H9 (cell line): ENCODE measurements at regions not wholly inside any gene's neighbourhood (a gene's known extent, or its start where the extent isn't known, plus 50 kb on each side); places are given as distances from the start of the nearest gene placed in this dataset.

Source experiments
- DNase-seq: peaks from one replicate; pipeline ENCODE4 v3.0.0-alpha.2; 2017
- H2AFZ ChIP-seq: one replicate; pipeline ENCODE4 v1.6.1; 2013; ENCODE audit warnings: mild to moderate bottlenecking, low read length, control low read depth, moderate library complexity
- H2AK5ac ChIP-seq: 2 replicates; pipeline ENCODE4 v1.6.1; 2013; ENCODE audit warnings: low read length, control low read depth, mixed read lengths; ENCODE audit not compliant: insufficient read length
- H2BK120ac ChIP-seq: one replicate; pipeline ENCODE4 v1.6.1; 2013; ENCODE audit warnings: low read depth, mild to moderate bottlenecking, low read length, control low read depth, inconsistent platforms; ENCODE audit not compliant: poor library complexity, severe bottlenecking
- H2BK12ac ChIP-seq: 2 replicates; pipeline ENCODE4 v1.6.1; 2013; ENCODE audit warnings: low read length, control low read depth, mixed read lengths, low read depth; ENCODE audit not compliant: insufficient read length
- H2BK15ac ChIP-seq: 2 replicates; pipeline ENCODE4 v1.6.1; 2013; ENCODE audit warnings: low read depth, low read length, control low read depth
- H2BK20ac ChIP-seq: one replicate; pipeline ENCODE4 v1.6.1; 2013; ENCODE audit warnings: low read depth, mild to moderate bottlenecking, low read length, control low read depth, inconsistent platforms; ENCODE audit not compliant: poor library complexity, severe bottlenecking
- H2BK5ac ChIP-seq: 2 replicates; pipeline ENCODE4 v1.6.1; 2013; ENCODE audit warnings: low read length, control low read depth, mixed read lengths; ENCODE audit not compliant: insufficient read length
- H3K14ac ChIP-seq: 2 replicates; pipeline ENCODE4 v1.6.1; 2013; ENCODE audit warnings: low read length, control low read depth; ENCODE audit not compliant: insufficient read depth
- H3K18ac ChIP-seq: 2 replicates; pipeline ENCODE4 v1.6.1; 2013; ENCODE audit warnings: low read depth, mild to moderate bottlenecking, mixed read lengths, low read length, control low read depth; ENCODE audit not compliant: insufficient read length
- H3K23ac ChIP-seq: 2 replicates; pipeline ENCODE4 v1.6.1; 2013; ENCODE audit warnings: low read length, control low read depth, mixed read lengths, low read depth; ENCODE audit not compliant: insufficient read length
- H3K23me2 ChIP-seq: 2 replicates; pipeline ENCODE4 v1.6.1; 2013; ENCODE audit warnings: low read depth, mild to moderate bottlenecking, mixed read lengths, low read length, control low read depth; ENCODE audit not compliant: insufficient read length, poor library complexity, severe bottlenecking
- H3K27ac ChIP-seq: 2 replicates; pipeline ENCODE4 v1.5.1; 2013; ENCODE audit warnings: low read length, control low read depth, mixed read lengths, low read depth; ENCODE audit not compliant: insufficient read length
- H3K27me3 ChIP-seq: 2 replicates; pipeline ENCODE4 v1.6.1; 2013; ENCODE audit warnings: low read length, control low read depth, inconsistent platforms; ENCODE audit not compliant: insufficient read depth
- H3K4ac ChIP-seq: 2 replicates; pipeline ENCODE4 v1.6.1; 2013; ENCODE audit warnings: low read depth, mild to moderate bottlenecking, control low read depth, inconsistent platforms, low read length, moderate library complexity
- H3K4me1 ChIP-seq: 2 replicates; pipeline ENCODE4 v1.6.1; 2013; ENCODE audit warnings: low read length, control low read depth, inconsistent platforms; ENCODE audit not compliant: insufficient read depth
- H3K4me2 ChIP-seq: 2 replicates; pipeline ENCODE4 v1.6.1; 2013; ENCODE audit warnings: low read length, control low read depth, mixed read lengths; ENCODE audit not compliant: insufficient read length, insufficient read depth
- H3K56ac ChIP-seq: 2 replicates; pipeline ENCODE4 v1.6.1; 2013; ENCODE audit warnings: low read depth, mild to moderate bottlenecking, mixed read lengths, low read length, control low read depth; ENCODE audit not compliant: insufficient read length
- H3K79me1 ChIP-seq: 2 replicates; pipeline ENCODE4 v1.6.1; 2013; ENCODE audit warnings: low read depth, mild to moderate bottlenecking, moderate library complexity, low read length, control low read depth, inconsistent platforms; ENCODE audit not compliant: insufficient read depth, poor library complexity, severe bottlenecking
- H3K79me2 ChIP-seq: 2 replicates; pipeline ENCODE4 v1.6.1; 2013; ENCODE audit warnings: low read length, control low read depth, inconsistent platforms; ENCODE audit not compliant: insufficient read depth
- H3K9ac ChIP-seq: 2 replicates; pipeline ENCODE4 v1.6.1; 2013; ENCODE audit warnings: low read length, control low read depth, mixed read lengths; ENCODE audit not compliant: insufficient read length; ENCODE audit errors: extremely low read depth
- H3K9me3 ChIP-seq: one replicate; pipeline ENCODE4 v1.6.1; 2013; ENCODE audit warnings: low read depth, low read length, inconsistent platforms; ENCODE audit not compliant: control insufficient read depth
- H3T11ph ChIP-seq: one replicate; pipeline ENCODE4 v1.6.1; 2013; ENCODE audit warnings: mild to moderate bottlenecking, low read length, control low read depth, inconsistent platforms
- H4K20me1 ChIP-seq: one replicate; pipeline ENCODE4 v1.6.1; 2013; ENCODE audit not compliant: control insufficient read depth, insufficient read length, insufficient read depth
- H4K5ac ChIP-seq: 2 replicates; pipeline ENCODE4 v1.6.1; 2013; ENCODE audit warnings: low read depth, mild to moderate bottlenecking, mixed read lengths, low read length, control low read depth; ENCODE audit not compliant: insufficient read length
- H4K8ac ChIP-seq: replicated peaks from 2 replicates; pipeline ENCODE4 v1.6.1; 2013; ENCODE audit warnings: low read length, control low read depth, mixed read lengths, low read depth; ENCODE audit not compliant: insufficient read length
- H4K91ac ChIP-seq: 2 replicates; pipeline ENCODE4 v1.6.1; 2013; ENCODE audit warnings: low read depth, mild to moderate bottlenecking, moderate library complexity, mixed read lengths, low read length, control low read depth; ENCODE audit not compliant: insufficient read length
- H3K27ac Mint-ChIP-seq, 3 experiments: 2 replicates in 2 of 3; 3 replicates in 1 of 3; pipeline ENCODE4 v1.8.0; 2020 to 2021; ENCODE audit warnings: mixed read lengths in 3 of 3, mild to moderate bottlenecking in 1 of 3, moderate library complexity in 1 of 3
- H3K27me3 Mint-ChIP-seq: 2 replicates; pipeline ENCODE4 v1.8.0; 2021; ENCODE audit warnings: low read depth, mild to moderate bottlenecking, moderate library complexity, mixed read lengths
- H3K36me3 Mint-ChIP-seq, 3 experiments: 2 replicates in 2 of 3; 3 replicates in 1 of 3; pipeline ENCODE4 v1.8.0; 2020 to 2021; ENCODE audit warnings: low read depth in 3 of 3, mixed read lengths in 3 of 3; ENCODE audit not compliant: insufficient read depth in 1 of 3
- H3K4me1 Mint-ChIP-seq, 2 experiments: 2 replicates each; pipeline ENCODE4 v1.8.0; 2020; ENCODE audit warnings: mixed read lengths in 2 of 2
- H3K4me3 Mint-ChIP-seq, 2 experiments: 2 replicates in 1 of 2; 3 replicates in 1 of 2; pipeline ENCODE4 v1.8.0; 2020 to 2021; ENCODE audit warnings: mild to moderate bottlenecking in 2 of 2, mixed read lengths in 2 of 2, moderate library complexity in 1 of 2
- H3K9me3 Mint-ChIP-seq, 2 experiments: 2 replicates in 1 of 2; 3 replicates in 1 of 2; pipeline ENCODE4 v1.8.0; 2020; ENCODE audit warnings: mild to moderate bottlenecking in 2 of 2, mixed read lengths in 2 of 2, moderate library complexity in 1 of 2
- WGBS: extraction: QIAGEN DNeasy Blood & Tissue Kit; methylation state at CpG from one replicate; pipeline ENCODE4 v1.1.7; 2013; ENCODE audit warnings: missing lambda C conversion rate, low lambda C conversion rate, mixed read lengths; ENCODE audit not compliant: insufficient read length; ENCODE audit errors: extremely low coverage; 5-methylcytosine and 5-hydroxymethylcytosine counted together
- TF ChIP-seq, protein P1 (sequence below): fragments of 200-600 bp; sonication (generic); conservative IDR thresholded peaks from 3 replicates; pipeline ENCODE4 v1.8.0; 2021; ENCODE audit warnings: antibody characterized with exemption, mild to moderate bottlenecking

GRCh38 chr11:86119906-86120305 lies 51.0 kb upstream of the PICALM start:
- Histone ChIP-seq H3K27me3 (no peaks in the 10 kb centered on the region), H2AK5ac (no peak overlapping the region), H3K9me3 (no peaks in the 10 kb centered on the region), H3K14ac (no peak overlapping the region), H2BK20ac (no peak overlapping the region), H4K8ac (no peak overlapping the region), H3K79me1 (no peaks in the 10 kb centered on the region), H3K56ac (no peak overlapping the region), H3K23me2 (no peaks in the 10 kb centered on the region), H3K79me2 (no peaks in the 10 kb centered on the region), H2BK5ac (no peak overlapping the region), H4K20me1 (no peaks in the 10 kb centered on the region), H3K27ac (no peak overlapping the region), H2AFZ (no peak overlapping the region), H3K4me2 (no peak overlapping the region), H3T11ph (no peak overlapping the region), H4K91ac (no peak overlapping the region), H2BK120ac (no peak overlapping the region), H2BK15ac (no peak overlapping the region), H4K5ac (no peak overlapping the region), H3K9ac (no peak overlapping the region), H2BK12ac (no peak overlapping the region), H3K4me1 (no peaks in the 10 kb centered on the region), H3K4ac (no peak overlapping the region), H3K23ac (no peak overlapping the region), H3K18ac (no peak overlapping the region)
- no peaks in the 10 kb centered on the region for H3K36me3 Mint-ChIP-seq
- no peak overlapping the region for H3K4me3 Mint-ChIP-seq
- H3K9me3 Mint-ChIP-seq, result no peaks in the 10 kb centered on the region
- H3K27ac Mint-ChIP-seq, result no peak overlapping the region
- TF ChIP-seq, protein P1, sequence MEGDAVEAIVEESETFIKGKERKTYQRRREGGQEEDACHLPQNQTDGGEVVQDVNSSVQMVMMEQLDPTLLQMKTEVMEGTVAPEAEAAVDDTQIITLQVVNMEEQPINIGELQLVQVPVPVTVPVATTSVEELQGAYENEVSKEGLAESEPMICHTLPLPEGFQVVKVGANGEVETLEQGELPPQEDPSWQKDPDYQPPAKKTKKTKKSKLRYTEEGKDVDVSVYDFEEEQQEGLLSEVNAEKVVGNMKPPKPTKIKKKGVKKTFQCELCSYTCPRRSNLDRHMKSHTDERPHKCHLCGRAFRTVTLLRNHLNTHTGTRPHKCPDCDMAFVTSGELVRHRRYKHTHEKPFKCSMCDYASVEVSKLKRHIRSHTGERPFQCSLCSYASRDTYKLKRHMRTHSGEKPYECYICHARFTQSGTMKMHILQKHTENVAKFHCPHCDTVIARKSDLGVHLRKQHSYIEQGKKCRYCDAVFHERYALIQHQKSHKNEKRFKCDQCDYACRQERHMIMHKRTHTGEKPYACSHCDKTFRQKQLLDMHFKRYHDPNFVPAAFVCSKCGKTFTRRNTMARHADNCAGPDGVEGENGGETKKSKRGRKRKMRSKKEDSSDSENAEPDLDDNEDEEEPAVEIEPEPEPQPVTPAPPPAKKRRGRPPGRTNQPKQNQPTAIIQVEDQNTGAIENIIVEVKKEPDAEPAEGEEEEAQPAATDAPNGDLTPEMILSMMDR, result no peak
- WGBS, result no CpG with 5 or more reads among the region's 1 CpG
- H3K27me3 Mint-ChIP-seq, result no peaks in the 10 kb centered on the region
- no peak for DNase-seq
- no peaks in the 10 kb centered on the region for H3K4me1 Mint-ChIP-seq
